ENCODE measurements at regions not wholly inside any gene's neighbourhood (a gene's known extent, or its start where the extent isn't known, plus 50 kb on each side); places are given as distances from the start of the nearest gene placed in this dataset.

- TF ChIP-seq CTCF (IDR thresholded peaks at IDR 0.05) = no peak
- no peak for TF ChIP-seq POLR2A (IDR thresholded peaks at IDR 0.05)
Observed at GRCh38 chr3:115292677-115293165, 145.6 kb upstream of the ZBTB20 start.

All from stomach (tissue), 4 donors.